HUES64 (cell line): ENCODE measurements at regions not wholly inside any gene's neighbourhood (a gene's known extent, or its start where the extent isn't known, plus 50 kb on each side); places are given as distances from the start of the nearest gene placed in this dataset.

ENCODE experiments used
- H3K27ac ChIP-seq: 2 replicates; pipeline ENCODE4 v1.7.0; 2013; ENCODE audit warnings: low read depth, low read length, inconsistent platforms
- H3K27me3 ChIP-seq: 2 replicates; pipeline ENCODE4 v1.6.1; 2013; ENCODE audit warnings: mild to moderate bottlenecking, low read length; ENCODE audit not compliant: insufficient read depth
- H3K36me3 ChIP-seq: 2 replicates; pipeline ENCODE4 v1.6.1; 2013; ENCODE audit warnings: mild to moderate bottlenecking, low read length; ENCODE audit not compliant: insufficient read depth
- H3K4me1 ChIP-seq: 2 replicates; pipeline ENCODE4 v1.6.1; 2013; ENCODE audit warnings: mild to moderate bottlenecking, low read length, moderate library complexity; ENCODE audit not compliant: insufficient read depth
- H3K4me3 ChIP-seq: 2 replicates; pipeline ENCODE4 v1.5.1; 2013; ENCODE audit warnings: mild to moderate bottlenecking, low read length, moderate library complexity
- H3K9ac ChIP-seq: 2 replicates; pipeline ENCODE4 v1.6.1; 2013; ENCODE audit warnings: mild to moderate bottlenecking, low read depth, low read length
- H3K9me3 ChIP-seq: 2 replicates; pipeline ENCODE4 v1.6.1; 2013; ENCODE audit warnings: low read depth, low read length; ENCODE audit not compliant: insufficient read depth
- WGBS: fragments of 150-250, 120-280 bp; methylation state at CpG from one replicate; pipeline ENCODE4 v1.1.7; 2013; ENCODE audit warnings: missing lambda C conversion rate; 5-methylcytosine and 5-hydroxymethylcytosine counted together

DNA sequence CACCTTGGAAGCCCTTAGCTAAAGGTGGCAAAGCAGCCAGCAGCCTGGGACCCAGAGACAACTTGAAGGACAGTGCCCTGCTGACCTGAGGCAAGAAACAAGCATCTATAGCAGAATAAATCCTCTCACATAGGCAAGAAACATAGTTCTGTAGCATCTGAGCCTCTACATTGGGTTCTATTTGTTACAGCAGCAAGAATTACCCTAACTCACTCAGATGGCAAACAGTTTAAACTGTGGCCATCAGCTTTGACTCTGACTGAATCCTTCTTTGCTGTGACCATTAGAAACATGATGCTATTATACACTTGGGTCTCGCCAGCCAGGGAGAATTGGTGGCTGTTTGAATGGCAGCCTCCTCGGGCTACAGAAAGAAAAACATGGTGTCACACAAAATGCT is 53.1 kb upstream of the CCL1 start:
- H3K4me3 ChIP-seq, result no peak overlapping the region
- H3K36me3 ChIP-seq, result no peaks in the 10 kb centered on the region
- no peak overlapping the region for H3K27ac ChIP-seq
- 94% methylated on average over 2 of the region's 2 CpGs for WGBS
- H3K27me3 ChIP-seq, result peaks cover 40% of the 10 kb centered on the region
- no peak overlapping the region for H3K9ac ChIP-seq
- peaks cover 26% of the 10 kb centered on the region for H3K4me1 ChIP-seq
- no peaks in the 10 kb centered on the region for H3K9me3 ChIP-seq

GRCh38 chr17:34414339-34414738 is 51.3 kb upstream of the CCL1 start:
- H3K9ac ChIP-seq, result no peak overlapping the region
- H3K27ac ChIP-seq, result peak overlapping the region; percentile 38; the same call in 1 of the 2 replicates
- H3K4me3 ChIP-seq, result peak overlapping the region; percentile 31
- peaks cover 39% of the 10 kb centered on the region for H3K4me1 ChIP-seq
- H3K36me3 ChIP-seq, result no peaks in the 10 kb centered on the region
- 24% methylated on average over 6 of the region's 6 CpGs for WGBS
- peaks cover 51% of the 10 kb centered on the region for H3K27me3 ChIP-seq
- no peaks in the 10 kb centered on the region for H3K9me3 ChIP-seq

DNA sequence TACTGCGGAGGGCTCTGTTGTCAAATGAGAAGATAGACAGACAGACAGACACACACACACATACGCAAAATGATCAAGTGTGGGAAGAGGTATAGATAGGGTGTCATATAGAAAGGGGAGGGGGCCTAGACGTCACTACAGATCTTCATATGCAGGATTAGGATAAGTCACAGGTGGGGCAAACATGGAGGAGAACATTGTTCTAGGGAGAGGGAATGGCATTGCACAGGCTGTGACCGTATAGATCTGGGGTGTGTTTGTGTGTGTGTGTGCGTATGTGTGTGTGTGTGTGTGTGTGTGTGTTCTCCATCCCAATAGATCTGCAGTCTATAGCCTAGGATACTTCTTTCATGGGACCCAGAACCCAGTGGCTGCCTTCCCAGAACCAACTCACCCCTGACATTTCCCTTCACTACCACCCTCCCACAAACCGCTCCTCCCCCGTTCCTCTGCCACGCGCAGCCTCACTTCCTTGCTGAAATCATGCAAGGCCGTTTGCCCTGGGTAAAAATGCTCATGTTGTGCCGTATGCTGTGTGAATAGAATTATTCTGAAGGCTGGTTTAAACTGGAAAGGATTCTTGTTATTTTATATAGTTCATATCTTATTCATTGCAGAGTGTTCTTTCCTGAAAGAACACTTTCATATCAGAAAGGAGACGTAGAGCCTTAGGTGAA is 50.5 kb upstream of the CCL1 start:
- 61% methylated on average over 12 of the region's 12 CpGs for WGBS
- Histone ChIP-seq H3K9ac (no peak overlapping the region), H3K27me3 (peaks cover 59% of the 10 kb centered on the region)

GRCh38 chr17:34412965-34413441 is 50.0 kb upstream of the CCL1 start:
- no peak overlapping the region for H3K4me3 ChIP-seq
- H3K4me1 ChIP-seq, result peaks cover 39% of the 10 kb centered on the region

More for the DNA sequence above, 50.5 kb upstream of the CCL1 start:
- H3K9me3 ChIP-seq, result no peaks in the 10 kb centered on the region
- no peak overlapping the region; the same call in 1 of the 2 replicates for H3K27ac ChIP-seq
- no peaks in the 10 kb centered on the region for H3K36me3 ChIP-seq
- H3K4me1 ChIP-seq, result peaks cover 39% of the 10 kb centered on the region
- no peak overlapping the region for H3K4me3 ChIP-seq

More at GRCh38 chr17:34412965-34413441, 50.0 kb upstream of the CCL1 start:
- 87% methylated on average over 3 of the region's 3 CpGs for WGBS
- no peak overlapping the region for H3K27ac ChIP-seq
- H3K27me3 ChIP-seq, result peaks cover 64% of the 10 kb centered on the region
- H3K9ac ChIP-seq, result no peak overlapping the region
- H3K36me3 ChIP-seq, result no peaks in the 10 kb centered on the region
- H3K9me3 ChIP-seq, result no peaks in the 10 kb centered on the region
